Endothelial cell of umbilical vein (primary cell): ENCODE measurements at regions not wholly inside any gene's neighbourhood (a gene's known extent, or its start where the extent isn't known, plus 50 kb on each side); places are given as distances from the start of the nearest gene placed in this dataset.

Experiments used
- BruUV-seq: library from RNA; stranded (reverse); fragments of 400-500 nt; replicated peaks from 2 replicates; lab custom pipeline; 2021; lab: Mats Ljungman, UMichigan
- CTCF ChIA-PET: fragments of 300-600, 350-600 bp; sonication (Branson Sonifier 250); formaldehyde crosslinking; loops from one replicate; lab custom pipeline; 2021; ENCODE audit warnings: antibody characterized with exemption, inconsistent platforms; lab: Charles Lee
- POLR2A ChIA-PET: fragments of 300-600, 350-600 bp; sonication (Branson Sonifier 250); formaldehyde crosslinking; loops from one replicate; lab custom pipeline; 2021; ENCODE audit warnings: antibody characterized with exemption, inconsistent platforms; lab: Charles Lee
- DNase-seq: peaks from one replicate; pipeline ENCODE4 v3.0.0-alpha.2; 2011; ENCODE audit warnings: low read depth, low spot score
- FAIRE-seq: peaks from 2 replicates; lab custom pipeline; 2011; peaks lifted over from hg19 to GRCh38; lab: Jason Lieb, UNC
- H2AFZ ChIP-seq: 2 replicates; pipeline ENCODE4 v1.6.0; 2012; ENCODE audit warnings: low read depth, low read length, control low read depth, inconsistent platforms
- H3K27ac ChIP-seq: 2 replicates; pipeline ENCODE4 v1.5.1; 2011; ENCODE audit warnings: low read depth, mild to moderate bottlenecking, control low read depth, low read length, moderate library complexity; ENCODE audit not compliant: insufficient read depth
- H3K27me3 ChIP-seq, 2 experiments: 2 replicates each; pipeline versions ENCODE4 v1.6.0 to v1.6.1; 2011; ENCODE audit warnings: low read length in 2 of 2, mixed read lengths in 1 of 2; ENCODE audit not compliant: control insufficient read depth in 2 of 2, insufficient read depth in 2 of 2
- H3K36me3 ChIP-seq, 2 experiments: 2 replicates in 1 of 2; 3 replicates in 1 of 2; pipeline ENCODE4 v1.5.1; 2011; ENCODE audit warnings: low read length in 2 of 2, mild to moderate bottlenecking in 1 of 2, moderate library complexity in 1 of 2; ENCODE audit not compliant: control insufficient read depth in 2 of 2, insufficient read depth in 2 of 2; ENCODE audit errors: extremely low read depth in 1 of 2
- H3K4me1 ChIP-seq: 3 replicates; pipeline ENCODE4 v1.5.1; 2011; ENCODE audit warnings: mild to moderate bottlenecking, low read length; ENCODE audit not compliant: control insufficient read depth, insufficient read depth; ENCODE audit errors: extremely low read depth
- H3K4me2 ChIP-seq: 2 replicates; pipeline ENCODE4 v1.6.1; 2011; ENCODE audit warnings: low read length, control low read depth, mixed read lengths; ENCODE audit not compliant: insufficient read depth
- H3K4me3 ChIP-seq, 3 experiments: fragments of 200-600 bp in 1 of 3; sonication (generic), shearing (Covaris generic) in 1 of 3; replicated peaks in 1 of 3; 2 replicates each; pipeline ENCODE4 v1.5.1; 2011 to 2016; ENCODE audit warnings: control low read depth in 3 of 3, low read length in 3 of 3, mild to moderate bottlenecking in 2 of 3, inconsistent platforms in 1 of 3, low read depth in 1 of 3, moderate library complexity in 1 of 3; ENCODE audit not compliant: insufficient read depth in 1 of 3
- H3K79me2 ChIP-seq: 2 replicates; pipeline ENCODE4 v1.6.0; 2012; ENCODE audit warnings: low read length, inconsistent platforms; ENCODE audit not compliant: control insufficient read depth, insufficient read depth
- H3K9ac ChIP-seq: replicated peaks from 2 replicates; pipeline ENCODE3; 2011; ENCODE audit warnings: low read length, control low read depth; ENCODE audit not compliant: insufficient read depth; ENCODE audit errors: extremely low read depth
- H3K9me1 ChIP-seq: replicated peaks from 3 replicates; pipeline ENCODE4 v1.6.0; 2011; ENCODE audit warnings: mild to moderate bottlenecking, low read length; ENCODE audit not compliant: control insufficient read depth, insufficient read depth; ENCODE audit errors: extremely low read depth
- H3K9me3 ChIP-seq: replicated peaks from 2 replicates; pipeline ENCODE4 v1.5.1; 2012; ENCODE audit warnings: low read length, inconsistent platforms; ENCODE audit not compliant: control insufficient read depth, insufficient read depth
- H4K20me1 ChIP-seq: replicated peaks from 2 replicates; pipeline ENCODE3; 2011; ENCODE audit warnings: mild to moderate bottlenecking, low read length; ENCODE audit not compliant: control insufficient read depth, insufficient read depth; ENCODE audit errors: extremely low read depth
- EZH2 ChIP-seq: IDR thresholded peaks from 2 replicates; pipeline ENCODE4 v1.6.1; 2012; ENCODE audit warnings: borderline replicate concordance, low read depth, mild to moderate bottlenecking, moderate library complexity, low read length, inconsistent platforms; ENCODE audit not compliant: severe bottlenecking
- FOS ChIP-seq: IDR thresholded peaks from 2 replicates; pipeline ENCODE4 v1.6.1; 2011; ENCODE audit warnings: mild to moderate bottlenecking, low read length, moderate library complexity, borderline replicate concordance; ENCODE audit not compliant: insufficient read depth
- GATA2 ChIP-seq: IDR thresholded peaks from 2 replicates; pipeline ENCODE4 v1.7.0; 2011; ENCODE audit warnings: low read depth, mild to moderate bottlenecking, moderate library complexity, mixed read lengths, low read length; ENCODE audit not compliant: insufficient read length, insufficient read depth
- JUN ChIP-seq: IDR thresholded peaks from 2 replicates; pipeline ENCODE4 v1.6.1; 2011; ENCODE audit warnings: borderline replicate concordance, low read depth; ENCODE audit not compliant: insufficient read length, insufficient read depth
- MYC ChIP-seq: IDR thresholded peaks from one replicate; pipeline ENCODE4 v1.6.1; 2011; ENCODE audit warnings: mild to moderate bottlenecking, low read depth, low read length
- POLR2A ChIP-seq: IDR thresholded peaks from 2 replicates; pipeline ENCODE4 v1.6.1; 2012; ENCODE audit warnings: low read depth, mild to moderate bottlenecking, control low read depth, low read length
- POLR2AphosphoS5 ChIP-seq: IDR thresholded peaks from 2 replicates; pipeline ENCODE4 v1.6.1; 2012; ENCODE audit warnings: low read depth, mild to moderate bottlenecking, control low read depth, low read length, moderate library complexity; ENCODE audit not compliant: insufficient read depth
- dilution Hi-C: fragments of 300-500 bp; cut with MboI; formaldehyde crosslinking; loops from one replicate; pipeline ENCODE4 v1.15.0; 2019; ENCODE audit warnings: low sequenced_read_pairs; ENCODE audit not compliant: extremely low pct_ligation_motif_present
- intact Hi-C: fragments of 100-400 bp; cut with micrococcal nuclease; formaldehyde crosslinking; loops from one replicate; pipeline ENCODE4 v1.10.0; 2022
- TF ChIP-seq, protein P1 (sequence below): IDR thresholded peaks from 2 replicates; pipeline ENCODE4 v1.6.1; 2011; ENCODE audit not compliant: insufficient read depth, insufficient read length
- TF ChIP-seq, protein P2 (sequence below), 2 donors: IDR thresholded peaks; 1 replicate in 1 of 2; 2 replicates in 1 of 2; pipeline ENCODE4 v1.5.1; 2011; ENCODE audit warnings: low read length in 2 of 2, mild to moderate bottlenecking in 2 of 2, moderate library complexity in 2 of 2, control low read depth in 1 of 2, inconsistent platforms in 1 of 2, low read depth in 1 of 2; ENCODE audit not compliant: insufficient read depth in 1 of 2; ENCODE audit errors: extremely low read depth in 1 of 2

DNA sequence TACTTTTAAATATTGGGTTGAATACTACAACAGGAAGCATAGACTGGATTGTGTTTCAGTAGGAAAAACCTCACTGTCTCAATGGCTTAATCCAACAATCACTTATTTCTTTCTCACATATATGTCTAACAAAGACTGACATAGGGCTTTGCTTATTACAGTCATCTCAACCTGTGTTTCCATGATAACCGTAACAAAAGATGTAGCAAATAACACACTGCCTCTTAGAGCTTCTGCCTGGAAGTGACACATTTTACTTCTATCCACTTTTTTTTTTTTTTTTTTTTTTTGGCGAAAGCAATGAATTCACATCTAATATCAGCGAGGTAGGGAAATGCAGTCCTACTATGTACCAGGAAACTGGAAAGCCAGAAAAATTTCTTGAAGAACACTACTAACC lies 204.9 kb upstream of the CDKN2B start:
- H3K9ac ChIP-seq: no peak overlapping the region
- no peaks in the 10 kb centered on the region for H3K27me3 ChIP-seq
- intact Hi-C loops (loop anchor here (5.0 kb wide), 2 partner anchors 97 to 162 kb away; no protein-coding TSS in a partner anchor), dilution Hi-C loops (no loop called here)
- H3K36me3 ChIP-seq: no peaks in the 10 kb centered on the region
- CTCF ChIA-PET: interaction anchor here (0.6 to 4.0 kb wide), 9 partner anchors 9 to 400 kb away, joined by 3 to 36 read pairs (median 6); partner anchors contain the start of gene CDKN2B
- POLR2A ChIA-PET: no interaction called here
- peaks cover 30% of the 10 kb centered on the region for H3K4me1 ChIP-seq
- no peaks in the 10 kb centered on the region for H3K9me1 ChIP-seq
- no peak overlapping the region for H3K27ac ChIP-seq
- no peaks in the 10 kb centered on the region for H3K9me3 ChIP-seq
- no peak for DNase-seq
- no TSS peak for BruUV-seq
- H3K4me2 ChIP-seq: no peak overlapping the region
- TF ChIP-seq, protein P1, sequence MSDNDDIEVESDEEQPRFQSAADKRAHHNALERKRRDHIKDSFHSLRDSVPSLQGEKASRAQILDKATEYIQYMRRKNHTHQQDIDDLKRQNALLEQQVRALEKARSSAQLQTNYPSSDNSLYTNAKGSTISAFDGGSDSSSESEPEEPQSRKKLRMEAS: no peak
- TF ChIP-seq, protein P2, sequence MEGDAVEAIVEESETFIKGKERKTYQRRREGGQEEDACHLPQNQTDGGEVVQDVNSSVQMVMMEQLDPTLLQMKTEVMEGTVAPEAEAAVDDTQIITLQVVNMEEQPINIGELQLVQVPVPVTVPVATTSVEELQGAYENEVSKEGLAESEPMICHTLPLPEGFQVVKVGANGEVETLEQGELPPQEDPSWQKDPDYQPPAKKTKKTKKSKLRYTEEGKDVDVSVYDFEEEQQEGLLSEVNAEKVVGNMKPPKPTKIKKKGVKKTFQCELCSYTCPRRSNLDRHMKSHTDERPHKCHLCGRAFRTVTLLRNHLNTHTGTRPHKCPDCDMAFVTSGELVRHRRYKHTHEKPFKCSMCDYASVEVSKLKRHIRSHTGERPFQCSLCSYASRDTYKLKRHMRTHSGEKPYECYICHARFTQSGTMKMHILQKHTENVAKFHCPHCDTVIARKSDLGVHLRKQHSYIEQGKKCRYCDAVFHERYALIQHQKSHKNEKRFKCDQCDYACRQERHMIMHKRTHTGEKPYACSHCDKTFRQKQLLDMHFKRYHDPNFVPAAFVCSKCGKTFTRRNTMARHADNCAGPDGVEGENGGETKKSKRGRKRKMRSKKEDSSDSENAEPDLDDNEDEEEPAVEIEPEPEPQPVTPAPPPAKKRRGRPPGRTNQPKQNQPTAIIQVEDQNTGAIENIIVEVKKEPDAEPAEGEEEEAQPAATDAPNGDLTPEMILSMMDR (IDR thresholded peaks at IDR 0.05; ENCODE audit: extremely low read depth in 1 of 2, insufficient read depth in 1 of 2, low read depth in 1 of 2, low read length in 2 of 2): no peak
- no peak for TF ChIP-seq POLR2A
- no peak for TF ChIP-seq FOS
- TF ChIP-seq GATA2: no peak
- no peak for TF ChIP-seq MYC
- no peak for TF ChIP-seq POLR2AphosphoS5
- TF ChIP-seq JUN: no peak
- no peak for TF ChIP-seq EZH2
- no peaks in the 10 kb centered on the region for H4K20me1 ChIP-seq
- no peak overlapping the region for H2AFZ ChIP-seq
- H3K79me2 ChIP-seq: no peaks in the 10 kb centered on the region
- no peak for FAIRE-seq
- H3K4me3 ChIP-seq: no peak overlapping the region
